Mucosa of stomach (tissue), 1 donor: ENCODE measurements at regions not wholly inside any gene's neighbourhood (a gene's known extent, or its start where the extent isn't known, plus 50 kb on each side); places are given as distances from the start of the nearest gene placed in this dataset.

Experiments
- H3K27me3 ChIP-seq: one replicate; pipeline ENCODE4 v1.7.0; 2013; ENCODE audit warnings: mild to moderate bottlenecking, low read length; ENCODE audit not compliant: control insufficient read depth, insufficient read depth
- H3K36me3 ChIP-seq: one replicate; pipeline ENCODE4 v1.7.0; 2013; ENCODE audit warnings: low read length; ENCODE audit not compliant: control insufficient read depth, insufficient read depth
- H3K4me1 ChIP-seq: one replicate; pipeline ENCODE4 v1.7.0; 2013; ENCODE audit warnings: mild to moderate bottlenecking, low read length; ENCODE audit not compliant: control insufficient read depth, insufficient read depth
- H3K4me3 ChIP-seq: one replicate; pipeline ENCODE4 v1.7.0; 2013; ENCODE audit warnings: low read length
- H3K9ac ChIP-seq: one replicate; pipeline ENCODE4 v1.7.0; 2013; ENCODE audit warnings: mild to moderate bottlenecking, low read length, moderate library complexity
- H3K9me3 ChIP-seq: one replicate; pipeline ENCODE4 v1.7.0; 2013; ENCODE audit warnings: mild to moderate bottlenecking, low read length, moderate library complexity; ENCODE audit not compliant: control insufficient read depth
- donor health status: Pancreatic carcinoma.

GRCh38 chr13:65188721-65189120, 2041.4 kb downstream of the PCDH9 start:
- no peaks in the 10 kb centered on the region for H3K4me1 ChIP-seq
- H3K4me3 ChIP-seq = no peak overlapping the region
- no peak overlapping the region for H3K9ac ChIP-seq
- no peaks in the 10 kb centered on the region for H3K9me3 ChIP-seq
- H3K36me3 ChIP-seq = no peaks in the 10 kb centered on the region
- H3K27me3 ChIP-seq = no peaks in the 10 kb centered on the region

GRCh38 chr13:65168026-65168425, 2062.1 kb downstream of the PCDH9 start:
- no peak overlapping the region for H3K4me3 ChIP-seq
- H3K27me3 ChIP-seq = no peaks in the 10 kb centered on the region
- no peak overlapping the region for H3K9ac ChIP-seq
- no peaks in the 10 kb centered on the region for H3K36me3 ChIP-seq
- H3K4me1 ChIP-seq = no peaks in the 10 kb centered on the region
- H3K9me3 ChIP-seq = no peaks in the 10 kb centered on the region

- H3K36me3 ChIP-seq = no peaks in the 10 kb centered on the region
- no peak overlapping the region for H3K4me3 ChIP-seq
- H3K27me3 ChIP-seq = no peaks in the 10 kb centered on the region
- H3K9ac ChIP-seq = no peak overlapping the region
- no peaks in the 10 kb centered on the region for H3K4me1 ChIP-seq
- no peaks in the 10 kb centered on the region for H3K9me3 ChIP-seq
Measured at GRCh38 chr13:65166675-65167074, 2063.5 kb downstream of the PCDH9 start.

- no peaks in the 10 kb centered on the region for H3K27me3 ChIP-seq
- no peaks in the 10 kb centered on the region for H3K9me3 ChIP-seq
- no peaks in the 10 kb centered on the region for H3K36me3 ChIP-seq
- H3K4me1 ChIP-seq = no peaks in the 10 kb centered on the region
- H3K4me3 ChIP-seq = no peak overlapping the region
- no peak overlapping the region for H3K9ac ChIP-seq
Measured at GRCh38 chr13:65159803-65160202, 2070.3 kb downstream of the PCDH9 start.

GRCh38 chr13:65155861-65156260, 2074.3 kb downstream of the PCDH9 start:
- Histone ChIP-seq H3K9me3 (no peaks in the 10 kb centered on the region), H3K4me3 (no peak overlapping the region), H3K36me3 (no peaks in the 10 kb centered on the region), H3K27me3 (no peaks in the 10 kb centered on the region), H3K4me1 (no peaks in the 10 kb centered on the region), H3K9ac (no peak overlapping the region)

- H3K27me3 ChIP-seq = no peaks in the 10 kb centered on the region
- H3K9me3 ChIP-seq = no peaks in the 10 kb centered on the region
- H3K9ac ChIP-seq = no peak overlapping the region
- no peaks in the 10 kb centered on the region for H3K36me3 ChIP-seq
- no peaks in the 10 kb centered on the region for H3K4me1 ChIP-seq
- H3K4me3 ChIP-seq = no peak overlapping the region
Measured at GRCh38 chr13:65154661-65155447, 2075.3 kb downstream of the PCDH9 start.

GRCh38 chr13:65149687-65150086, 2080.4 kb downstream of the PCDH9 start:
- Histone ChIP-seq H3K9me3 (no peaks in the 10 kb centered on the region), H3K4me1 (no peaks in the 10 kb centered on the region), H3K9ac (no peak overlapping the region), H3K27me3 (no peaks in the 10 kb centered on the region), H3K4me3 (no peak overlapping the region), H3K36me3 (no peaks in the 10 kb centered on the region)

GRCh38 chr13:65143920-65144319, 2086.2 kb downstream of the PCDH9 start:
- H3K36me3 ChIP-seq = no peaks in the 10 kb centered on the region
- H3K4me1 ChIP-seq = no peaks in the 10 kb centered on the region
- H3K9me3 ChIP-seq = no peaks in the 10 kb centered on the region
- H3K4me3 ChIP-seq = no peak overlapping the region
- no peaks in the 10 kb centered on the region for H3K27me3 ChIP-seq
- no peak overlapping the region for H3K9ac ChIP-seq

GRCh38 chr13:65133094-65133493, 2097.0 kb downstream of the PCDH9 start:
- Histone ChIP-seq H3K36me3 (no peaks in the 10 kb centered on the region), H3K9ac (no peak overlapping the region), H3K4me3 (no peak overlapping the region), H3K9me3 (no peaks in the 10 kb centered on the region), H3K4me1 (no peaks in the 10 kb centered on the region), H3K27me3 (no peaks in the 10 kb centered on the region)

- H3K36me3 ChIP-seq = no peaks in the 10 kb centered on the region
- H3K9me3 ChIP-seq = no peaks in the 10 kb centered on the region
- H3K27me3 ChIP-seq = no peaks in the 10 kb centered on the region
- no peak overlapping the region for H3K4me3 ChIP-seq
- H3K4me1 ChIP-seq = no peaks in the 10 kb centered on the region
- no peak overlapping the region for H3K9ac ChIP-seq
Measured at GRCh38 chr13:65125236-65125635, 2104.9 kb downstream of the PCDH9 start.

GRCh38 chr13:65112531-65112941, 2117.6 kb downstream of the PCDH9 start:
- Histone ChIP-seq H3K36me3 (no peaks in the 10 kb centered on the region), H3K9ac (no peak overlapping the region), H3K9me3 (no peaks in the 10 kb centered on the region), H3K27me3 (no peaks in the 10 kb centered on the region), H3K4me1 (no peaks in the 10 kb centered on the region), H3K4me3 (no peak overlapping the region)

GRCh38 chr13:65112123-65112522, 2118.0 kb downstream of the PCDH9 start:
- Histone ChIP-seq H3K9me3 (no peaks in the 10 kb centered on the region), H3K27me3 (no peaks in the 10 kb centered on the region), H3K36me3 (no peaks in the 10 kb centered on the region), H3K9ac (no peak overlapping the region), H3K4me1 (no peaks in the 10 kb centered on the region), H3K4me3 (no peak overlapping the region)

- no peaks in the 10 kb centered on the region for H3K36me3 ChIP-seq
- no peaks in the 10 kb centered on the region for H3K9me3 ChIP-seq
- no peaks in the 10 kb centered on the region for H3K27me3 ChIP-seq
- H3K4me1 ChIP-seq = no peaks in the 10 kb centered on the region
- no peak overlapping the region for H3K9ac ChIP-seq
- H3K4me3 ChIP-seq = no peak overlapping the region
Measured at GRCh38 chr13:65111223-65111622, 2118.9 kb downstream of the PCDH9 start.
